DMS79 (cell line): ENCODE measurements at regions not wholly inside any gene's neighbourhood (a gene's known extent, or its start where the extent isn't known, plus 50 kb on each side); places are given as distances from the start of the nearest gene placed in this dataset.

Experiments used
- DNase-seq: peaks from one replicate; lab custom pipeline; 2025; lab: John Stamatoyannopoulos, UW

GRCh38 chr6:8276148-8276547 lies 159.2 kb downstream of the SLC35B3 start:
- DNase-seq, result no peak

- no peak for DNase-seq
Observed at GRCh38 chr6:8275667-8276066, 159.7 kb downstream of the SLC35B3 start.

DNA sequence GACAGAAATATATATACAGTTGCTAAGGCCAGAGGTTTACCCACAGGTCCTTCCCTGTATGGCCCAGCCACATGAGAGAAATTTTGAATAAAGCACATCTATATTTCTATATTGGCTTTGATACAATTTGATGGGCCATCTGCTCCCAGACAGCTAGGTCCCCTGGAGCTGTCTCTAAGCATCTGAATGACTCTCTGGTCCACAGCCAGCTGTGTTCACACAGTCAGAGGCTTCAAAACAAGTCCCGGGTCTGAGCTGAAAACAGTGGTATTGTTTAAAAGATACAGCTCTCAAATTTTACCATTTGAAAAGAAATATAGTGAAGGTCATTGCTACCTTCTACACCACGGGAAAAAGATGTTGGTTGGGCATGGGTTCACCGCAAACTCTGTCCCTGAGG lies 161.1 kb downstream of the SLC35B3 start:
- no peak for DNase-seq

DNA sequence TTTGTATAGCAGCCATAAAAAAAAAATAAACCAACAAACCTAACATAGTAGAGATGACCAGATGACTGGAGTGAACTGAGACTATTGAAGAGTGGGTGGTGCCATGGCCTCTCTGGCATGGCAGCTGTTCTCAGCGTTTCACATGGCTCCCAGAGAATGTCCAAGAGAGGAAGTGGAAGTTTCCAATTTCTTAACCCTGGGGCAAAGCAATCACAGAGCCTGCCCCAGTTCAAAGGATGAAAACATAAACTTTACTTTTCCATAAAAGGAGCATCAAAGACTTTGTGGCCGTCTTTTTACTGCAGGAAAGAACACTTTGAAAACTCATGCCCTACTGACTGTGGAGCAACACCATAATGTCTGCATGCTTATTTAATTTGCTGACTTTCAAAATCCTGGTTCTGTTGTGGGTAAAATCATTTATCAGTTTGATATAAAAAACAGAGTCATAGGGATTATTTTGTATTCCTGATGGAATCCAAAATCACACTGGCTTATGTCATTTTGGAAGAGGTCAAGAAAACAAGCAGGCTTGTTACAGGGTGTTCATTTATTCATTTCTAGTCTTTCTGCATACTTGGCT lies 165.4 kb downstream of the SLC35B3 start:
- no peak for DNase-seq

GRCh38 chr6:8269094-8269493 lies 166.3 kb downstream of the SLC35B3 start:
- no peak for DNase-seq

DNA sequence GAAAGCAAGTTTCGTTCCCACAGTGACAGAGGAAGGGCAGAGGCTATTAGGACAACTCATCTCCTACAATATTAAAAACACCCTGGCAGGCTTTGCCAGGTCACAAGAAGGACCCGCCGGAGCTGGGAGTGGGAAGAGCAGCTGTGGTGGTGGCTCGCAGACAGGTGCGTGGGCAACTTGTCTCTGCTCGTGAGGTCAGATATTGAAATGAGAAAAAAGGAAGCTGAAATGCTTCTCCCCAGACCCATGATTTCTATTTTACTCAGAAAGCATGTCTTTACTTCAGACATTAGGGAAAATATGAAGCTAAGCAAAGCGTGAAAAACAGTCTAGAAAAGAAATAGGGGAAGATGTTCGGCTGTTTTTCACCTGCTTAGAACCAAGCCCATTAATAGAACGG lies 166.3 kb upstream of the EEF1E1 start:
- no peak for DNase-seq

- no peak for DNase-seq
Observed at GRCh38 chr6:8268156-8268555, 165.8 kb upstream of the EEF1E1 start.

DNA sequence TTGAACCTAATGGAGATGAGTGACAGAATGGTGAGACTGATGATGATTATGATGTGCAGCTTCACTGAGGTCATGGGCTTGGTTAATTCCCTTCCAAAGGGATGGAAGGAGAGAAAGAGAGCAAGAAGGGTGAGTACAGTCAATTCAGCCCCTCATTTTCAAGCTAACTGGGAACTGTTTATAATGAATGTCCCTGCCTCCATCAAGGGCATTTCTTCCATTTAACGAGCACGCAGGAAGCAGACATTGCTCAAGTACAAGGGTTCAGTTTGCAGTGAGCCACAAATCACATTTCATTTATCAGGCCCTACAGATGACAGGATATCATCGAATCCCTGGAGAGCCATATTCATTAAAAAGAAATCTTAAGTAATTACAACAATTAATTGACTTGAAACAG lies 158.3 kb upstream of the EEF1E1 start:
- no peak for DNase-seq

DNA sequence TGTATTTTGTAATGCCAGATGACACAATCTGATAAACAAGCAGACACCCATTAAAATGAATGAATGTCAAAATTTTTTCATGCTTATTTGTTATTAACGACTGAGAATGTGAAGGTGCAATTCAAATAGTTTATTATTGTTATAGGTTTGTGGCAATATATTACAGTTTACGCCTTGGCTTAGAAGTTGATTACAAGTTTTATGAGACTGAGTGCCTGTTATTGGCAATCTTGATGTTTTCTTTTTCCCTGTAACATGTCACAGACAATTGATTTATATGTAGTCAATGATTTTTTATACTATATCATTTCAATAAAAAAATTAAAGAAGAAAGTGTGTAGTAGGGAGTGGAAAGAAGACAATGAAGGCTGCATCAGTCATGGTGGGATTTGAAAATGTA lies 144.1 kb upstream of the EEF1E1 start:
- DNase-seq, result no peak

DNA sequence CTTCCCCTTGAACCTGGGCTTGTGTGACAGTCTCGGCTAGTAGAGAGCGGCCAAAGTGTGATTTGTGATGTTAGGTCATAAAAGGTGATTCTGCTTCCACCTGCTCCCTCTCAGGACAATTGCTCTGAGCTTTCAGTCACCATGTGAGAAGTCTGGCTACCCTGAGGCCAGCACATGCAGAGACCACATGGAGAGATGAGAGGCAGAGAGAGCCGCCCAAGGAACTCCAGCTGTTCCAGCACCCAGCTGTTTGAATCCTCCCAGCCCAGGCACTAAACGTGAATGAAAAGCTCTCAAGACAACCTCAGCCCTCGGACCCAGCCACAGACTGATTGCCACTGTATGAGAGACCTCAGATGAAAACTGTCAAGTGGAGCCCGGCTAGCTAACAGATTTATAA lies 143.4 kb upstream of the EEF1E1 start:
- DNase-seq, result peak; percentile 10

DNA sequence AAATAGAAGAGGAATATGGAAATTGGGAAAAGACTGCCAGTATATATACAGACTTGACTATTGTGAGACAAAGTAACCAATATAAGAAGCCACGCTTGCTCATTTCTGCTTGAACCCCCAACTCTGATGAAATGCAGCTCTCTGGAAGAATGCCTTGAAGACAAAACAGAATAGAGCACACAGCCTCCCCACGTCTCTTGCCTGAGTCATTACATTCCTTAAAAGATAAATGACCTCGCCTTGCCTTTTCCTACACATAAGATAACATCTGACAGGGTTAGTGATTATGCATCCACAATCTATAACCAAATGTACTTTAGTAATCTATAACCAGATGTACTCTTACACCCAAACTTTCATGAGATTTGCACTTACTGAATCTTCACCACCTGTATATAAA lies 141.1 kb upstream of the EEF1E1 start:
- DNase-seq, result no peak

- no peak for DNase-seq
Observed at GRCh38 chr6:8242885-8243284, 140.5 kb upstream of the EEF1E1 start.

DNA sequence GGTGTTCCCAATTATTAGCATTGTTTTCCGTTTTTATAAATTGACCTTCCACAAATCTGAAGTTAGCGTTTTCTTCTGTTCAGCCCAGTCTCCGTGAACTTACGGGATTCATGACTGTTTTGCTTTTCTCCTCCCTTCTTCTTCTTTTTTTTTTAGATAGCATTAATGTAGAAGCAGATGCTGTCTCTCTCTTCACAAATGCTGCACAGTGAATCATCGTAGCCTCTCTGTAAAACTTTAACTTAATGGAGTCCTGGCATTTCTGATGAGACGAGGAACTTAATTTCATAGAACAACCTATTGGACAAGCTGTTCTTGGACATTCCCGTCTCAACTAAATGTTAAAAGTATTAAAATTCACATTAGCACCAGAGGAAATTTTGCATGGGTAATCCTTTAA lies 138.0 kb upstream of the EEF1E1 start:
- no peak for DNase-seq

GRCh38 chr6:8238773-8239683 lies 136.7 kb upstream of the EEF1E1 start:
- DNase-seq, result no peak

DNA sequence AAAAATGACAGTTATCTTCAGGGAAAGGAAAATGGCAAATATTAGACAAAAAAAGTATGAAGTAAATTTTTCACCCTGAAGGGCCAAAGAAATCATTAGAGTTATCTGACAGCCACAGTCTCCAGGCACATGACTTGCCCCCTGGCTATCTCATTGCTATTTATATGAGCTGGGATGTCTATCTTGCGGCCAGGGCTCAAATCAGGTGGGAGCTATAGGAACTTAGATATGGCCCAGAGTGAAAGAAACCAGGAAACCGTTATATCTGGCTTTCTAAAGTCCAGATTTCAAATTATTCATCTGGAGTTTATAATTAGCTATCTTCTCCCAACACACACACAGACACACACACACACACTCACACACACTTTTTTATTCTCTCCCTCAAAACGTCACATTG lies 135.3 kb upstream of the EEF1E1 start:
- DNase-seq, result no peak

DNA sequence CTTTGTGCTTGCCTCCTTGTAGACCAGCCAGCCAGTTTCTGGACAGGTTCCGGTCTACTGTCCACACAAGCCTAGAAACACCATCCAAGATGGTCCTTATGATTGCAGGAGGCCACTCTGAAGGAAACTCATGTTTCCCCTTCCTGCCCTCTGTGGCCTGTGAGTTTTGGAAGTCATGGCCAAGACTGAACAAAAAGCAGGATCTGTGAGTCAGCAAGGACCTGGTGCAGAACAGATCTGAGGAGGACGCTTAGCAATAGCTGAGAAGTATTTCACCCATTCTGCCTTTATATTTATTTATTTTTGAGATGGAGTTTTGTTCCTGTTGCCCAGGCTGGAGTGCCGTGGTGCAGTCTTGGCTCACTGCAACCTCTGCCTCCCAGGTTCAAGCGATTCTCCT lies 134.6 kb upstream of the EEF1E1 start:
- DNase-seq, result no peak

DNA sequence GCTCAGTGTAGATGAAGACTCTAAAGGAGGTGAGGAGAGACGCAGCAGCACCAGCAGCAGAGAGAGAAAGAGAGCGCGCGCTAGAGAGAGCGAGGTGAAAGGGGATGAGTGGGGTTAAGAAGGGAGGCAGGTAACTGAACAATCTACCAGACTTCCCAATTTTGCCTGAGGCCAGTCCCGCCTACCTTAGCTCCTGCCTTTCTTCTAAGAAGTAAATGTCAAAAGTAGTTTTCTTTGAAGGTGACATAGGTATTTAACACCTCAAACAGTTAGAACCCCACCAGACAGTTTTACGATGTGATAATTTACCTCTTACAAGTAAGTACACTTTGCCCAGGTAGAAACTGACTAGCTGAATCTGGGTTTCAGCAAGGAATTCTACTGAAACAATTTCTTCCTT lies 132.0 kb upstream of the EEF1E1 start:
- DNase-seq, result no peak

DNA sequence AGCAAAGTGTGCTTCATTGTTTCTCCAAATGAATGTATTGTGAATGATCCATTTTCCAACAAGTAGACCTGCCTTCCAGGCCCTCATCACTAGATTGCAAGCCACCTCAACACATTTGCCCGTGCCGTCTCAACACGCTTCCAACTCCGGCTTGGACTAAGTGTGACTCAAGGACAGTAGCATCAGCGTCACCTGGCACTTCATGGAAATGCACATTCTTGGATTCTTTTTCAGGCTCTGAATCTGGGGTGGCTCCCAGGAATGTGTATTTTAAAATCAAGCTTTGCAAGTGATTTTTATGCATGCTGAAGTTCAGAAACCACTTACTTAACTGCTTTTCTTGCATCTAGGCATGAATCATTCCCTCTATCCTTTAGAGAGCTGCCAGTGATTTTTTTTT lies 129.6 kb upstream of the EEF1E1 start:
- no peak for DNase-seq

GRCh38 chr6:8229915-8230756 lies 127.8 kb upstream of the EEF1E1 start:
- no peak for DNase-seq

DNA sequence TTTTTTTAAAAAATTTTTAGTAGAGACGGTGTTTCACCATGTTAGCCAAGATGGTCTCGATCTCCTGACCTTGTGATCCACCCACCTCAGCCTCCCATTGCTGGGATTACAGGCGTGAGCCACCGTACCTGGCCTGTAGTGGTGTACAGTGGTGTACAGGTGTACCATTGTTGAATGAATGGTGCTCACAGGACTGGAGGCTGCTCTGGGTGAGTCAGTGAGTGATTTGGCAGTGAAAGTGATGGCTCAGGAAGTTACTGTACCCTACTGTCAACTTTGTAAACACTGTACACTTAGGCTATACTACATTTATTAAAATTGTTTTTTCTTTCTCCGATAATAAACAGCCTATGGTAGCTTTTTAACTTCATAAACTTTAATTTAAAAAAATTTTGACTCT lies 122.8 kb upstream of the EEF1E1 start:
- no peak for DNase-seq

GRCh38 chr6:8223678-8224077 lies 121.3 kb upstream of the EEF1E1 start:
- no peak for DNase-seq

DNA sequence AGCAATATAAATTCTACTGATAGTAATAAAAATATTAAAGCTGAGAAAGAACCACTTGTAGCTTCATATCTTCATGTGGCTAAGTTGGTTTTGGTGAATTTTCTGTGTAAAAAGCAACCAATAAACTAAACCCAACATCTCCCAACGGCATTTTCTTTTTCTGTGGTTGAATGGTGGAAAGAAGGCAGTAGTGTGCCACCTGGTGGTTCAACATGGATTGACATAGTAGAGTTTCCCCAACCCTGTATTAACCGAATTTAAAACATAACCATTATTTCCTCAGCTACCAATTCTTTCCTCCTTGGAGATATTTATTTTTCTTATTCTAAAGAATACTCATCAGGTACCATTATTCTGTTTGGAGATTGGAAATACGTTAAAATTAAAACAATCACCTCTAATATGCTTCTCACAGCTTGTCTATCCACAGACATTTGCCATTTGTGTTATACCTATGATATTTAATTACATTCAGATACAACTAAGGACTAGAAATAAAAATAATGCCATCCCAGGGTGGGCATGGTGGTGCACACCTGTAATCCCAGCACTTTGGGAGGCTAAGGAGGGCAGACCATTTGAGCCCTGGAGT lies 117.1 kb upstream of the EEF1E1 start:
- no peak for DNase-seq

DNA sequence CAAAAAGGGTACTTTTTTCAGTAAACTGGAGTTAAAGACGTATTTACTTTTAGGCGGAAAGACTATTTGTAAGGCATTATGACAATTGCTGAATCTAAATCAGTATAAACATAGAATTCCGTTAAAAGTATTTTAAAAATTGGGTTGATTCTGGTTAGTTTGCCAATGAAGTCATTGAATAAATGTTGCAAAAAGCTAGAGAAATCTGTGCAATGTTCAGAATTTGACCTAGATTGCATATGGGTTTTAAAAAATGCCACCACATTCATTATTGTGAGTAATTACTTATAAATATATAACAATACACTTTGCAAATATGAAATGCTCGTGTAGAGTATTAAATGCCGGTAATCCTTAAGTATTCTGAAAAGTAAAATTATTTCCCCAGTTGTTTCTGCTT lies 116.5 kb upstream of the EEF1E1 start:
- no peak for DNase-seq
